ENCODE measurements at regions not wholly inside any gene's neighbourhood (a gene's known extent, or its start where the extent isn't known, plus 50 kb on each side); places are given as distances from the start of the nearest gene placed in this dataset.
A peak's percentile ranks its signal among the peaks of the same experiment; 100 is the strongest.

DNA sequence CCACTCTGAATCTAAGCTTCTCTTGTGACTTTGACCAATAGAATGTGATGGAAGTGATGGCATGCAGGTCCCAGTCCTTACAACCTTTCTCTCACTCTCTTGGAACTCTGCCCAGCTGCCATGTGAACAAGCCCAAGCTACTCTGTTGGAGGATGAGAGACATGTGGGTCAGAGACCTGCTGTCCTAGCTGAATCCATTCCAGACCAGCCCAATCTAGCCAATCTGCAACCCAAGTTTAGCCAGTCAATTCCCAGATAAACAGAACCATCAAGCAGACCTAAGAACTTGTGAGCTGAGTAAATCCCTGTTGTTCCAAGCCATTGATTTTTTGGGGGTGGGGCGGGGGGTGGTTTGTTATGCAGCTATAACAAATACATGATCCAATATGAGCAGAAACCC lies 69.2 kb upstream of the GRK3 start:
- Histone ChIP-seq H3K79me2 (replicated peaks; ENCODE audit: insufficient read depth) (no peaks in the 10 kb centered on the region), H3K36me3 (ENCODE audit: insufficient read depth) (no peaks in the 10 kb centered on the region), H4K20me1 (replicated peaks; ENCODE audit: insufficient read depth) (0 out of 2 replicates have a peak, but pooled peaks cover 3% of the 10 kb centered on the region), H3K4me3 (no peak overlapping the region), H3K27ac (ENCODE audit: low read depth) (no peak overlapping the region), H3K4me1 (ENCODE audit: insufficient read depth) (peaks cover 9% of the 10 kb centered on the region; the same call in 1 of the 2 replicates), H3K9me2 (ENCODE audit: insufficient read depth) (0 out of 2 replicates have a peak, but pooled peaks cover 7% of the 10 kb centered on the region), H3F3A (replicated peaks; ENCODE audit: low read depth) (no peaks in the 10 kb centered on the region), H2AFZ (no peak overlapping the region), H3K27me3 (ENCODE audit: insufficient read depth) (no peaks in the 10 kb centered on the region), H3K4me2 (no peak overlapping the region)
- no peaks in the 10 kb centered on the region for H3K9me3 Mint-ChIP-seq
- no peak overlapping the region for H3K4me3 Mint-ChIP-seq
- no peak for ATAC-seq
- TF ChIP-seq, protein P1, sequence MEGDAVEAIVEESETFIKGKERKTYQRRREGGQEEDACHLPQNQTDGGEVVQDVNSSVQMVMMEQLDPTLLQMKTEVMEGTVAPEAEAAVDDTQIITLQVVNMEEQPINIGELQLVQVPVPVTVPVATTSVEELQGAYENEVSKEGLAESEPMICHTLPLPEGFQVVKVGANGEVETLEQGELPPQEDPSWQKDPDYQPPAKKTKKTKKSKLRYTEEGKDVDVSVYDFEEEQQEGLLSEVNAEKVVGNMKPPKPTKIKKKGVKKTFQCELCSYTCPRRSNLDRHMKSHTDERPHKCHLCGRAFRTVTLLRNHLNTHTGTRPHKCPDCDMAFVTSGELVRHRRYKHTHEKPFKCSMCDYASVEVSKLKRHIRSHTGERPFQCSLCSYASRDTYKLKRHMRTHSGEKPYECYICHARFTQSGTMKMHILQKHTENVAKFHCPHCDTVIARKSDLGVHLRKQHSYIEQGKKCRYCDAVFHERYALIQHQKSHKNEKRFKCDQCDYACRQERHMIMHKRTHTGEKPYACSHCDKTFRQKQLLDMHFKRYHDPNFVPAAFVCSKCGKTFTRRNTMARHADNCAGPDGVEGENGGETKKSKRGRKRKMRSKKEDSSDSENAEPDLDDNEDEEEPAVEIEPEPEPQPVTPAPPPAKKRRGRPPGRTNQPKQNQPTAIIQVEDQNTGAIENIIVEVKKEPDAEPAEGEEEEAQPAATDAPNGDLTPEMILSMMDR (conservative IDR thresholded peaks at IDR 0.05; ENCODE audit: low read depth in 2 of 2) = no peak
- TF ChIP-seq POLR2AphosphoS5 (IDR thresholded peaks at IDR 0.05; ENCODE audit: low read depth) (no peak), CREB1 (CRISPR knock-in tag; IDR thresholded peaks at IDR 0.05; ENCODE audit: low read depth) (no peak), EZH2 (IDR thresholded peaks at IDR 0.05; ENCODE audit: low read depth, unreplicated experiment) (no peak)
- TF ChIP-seq, protein P2, sequence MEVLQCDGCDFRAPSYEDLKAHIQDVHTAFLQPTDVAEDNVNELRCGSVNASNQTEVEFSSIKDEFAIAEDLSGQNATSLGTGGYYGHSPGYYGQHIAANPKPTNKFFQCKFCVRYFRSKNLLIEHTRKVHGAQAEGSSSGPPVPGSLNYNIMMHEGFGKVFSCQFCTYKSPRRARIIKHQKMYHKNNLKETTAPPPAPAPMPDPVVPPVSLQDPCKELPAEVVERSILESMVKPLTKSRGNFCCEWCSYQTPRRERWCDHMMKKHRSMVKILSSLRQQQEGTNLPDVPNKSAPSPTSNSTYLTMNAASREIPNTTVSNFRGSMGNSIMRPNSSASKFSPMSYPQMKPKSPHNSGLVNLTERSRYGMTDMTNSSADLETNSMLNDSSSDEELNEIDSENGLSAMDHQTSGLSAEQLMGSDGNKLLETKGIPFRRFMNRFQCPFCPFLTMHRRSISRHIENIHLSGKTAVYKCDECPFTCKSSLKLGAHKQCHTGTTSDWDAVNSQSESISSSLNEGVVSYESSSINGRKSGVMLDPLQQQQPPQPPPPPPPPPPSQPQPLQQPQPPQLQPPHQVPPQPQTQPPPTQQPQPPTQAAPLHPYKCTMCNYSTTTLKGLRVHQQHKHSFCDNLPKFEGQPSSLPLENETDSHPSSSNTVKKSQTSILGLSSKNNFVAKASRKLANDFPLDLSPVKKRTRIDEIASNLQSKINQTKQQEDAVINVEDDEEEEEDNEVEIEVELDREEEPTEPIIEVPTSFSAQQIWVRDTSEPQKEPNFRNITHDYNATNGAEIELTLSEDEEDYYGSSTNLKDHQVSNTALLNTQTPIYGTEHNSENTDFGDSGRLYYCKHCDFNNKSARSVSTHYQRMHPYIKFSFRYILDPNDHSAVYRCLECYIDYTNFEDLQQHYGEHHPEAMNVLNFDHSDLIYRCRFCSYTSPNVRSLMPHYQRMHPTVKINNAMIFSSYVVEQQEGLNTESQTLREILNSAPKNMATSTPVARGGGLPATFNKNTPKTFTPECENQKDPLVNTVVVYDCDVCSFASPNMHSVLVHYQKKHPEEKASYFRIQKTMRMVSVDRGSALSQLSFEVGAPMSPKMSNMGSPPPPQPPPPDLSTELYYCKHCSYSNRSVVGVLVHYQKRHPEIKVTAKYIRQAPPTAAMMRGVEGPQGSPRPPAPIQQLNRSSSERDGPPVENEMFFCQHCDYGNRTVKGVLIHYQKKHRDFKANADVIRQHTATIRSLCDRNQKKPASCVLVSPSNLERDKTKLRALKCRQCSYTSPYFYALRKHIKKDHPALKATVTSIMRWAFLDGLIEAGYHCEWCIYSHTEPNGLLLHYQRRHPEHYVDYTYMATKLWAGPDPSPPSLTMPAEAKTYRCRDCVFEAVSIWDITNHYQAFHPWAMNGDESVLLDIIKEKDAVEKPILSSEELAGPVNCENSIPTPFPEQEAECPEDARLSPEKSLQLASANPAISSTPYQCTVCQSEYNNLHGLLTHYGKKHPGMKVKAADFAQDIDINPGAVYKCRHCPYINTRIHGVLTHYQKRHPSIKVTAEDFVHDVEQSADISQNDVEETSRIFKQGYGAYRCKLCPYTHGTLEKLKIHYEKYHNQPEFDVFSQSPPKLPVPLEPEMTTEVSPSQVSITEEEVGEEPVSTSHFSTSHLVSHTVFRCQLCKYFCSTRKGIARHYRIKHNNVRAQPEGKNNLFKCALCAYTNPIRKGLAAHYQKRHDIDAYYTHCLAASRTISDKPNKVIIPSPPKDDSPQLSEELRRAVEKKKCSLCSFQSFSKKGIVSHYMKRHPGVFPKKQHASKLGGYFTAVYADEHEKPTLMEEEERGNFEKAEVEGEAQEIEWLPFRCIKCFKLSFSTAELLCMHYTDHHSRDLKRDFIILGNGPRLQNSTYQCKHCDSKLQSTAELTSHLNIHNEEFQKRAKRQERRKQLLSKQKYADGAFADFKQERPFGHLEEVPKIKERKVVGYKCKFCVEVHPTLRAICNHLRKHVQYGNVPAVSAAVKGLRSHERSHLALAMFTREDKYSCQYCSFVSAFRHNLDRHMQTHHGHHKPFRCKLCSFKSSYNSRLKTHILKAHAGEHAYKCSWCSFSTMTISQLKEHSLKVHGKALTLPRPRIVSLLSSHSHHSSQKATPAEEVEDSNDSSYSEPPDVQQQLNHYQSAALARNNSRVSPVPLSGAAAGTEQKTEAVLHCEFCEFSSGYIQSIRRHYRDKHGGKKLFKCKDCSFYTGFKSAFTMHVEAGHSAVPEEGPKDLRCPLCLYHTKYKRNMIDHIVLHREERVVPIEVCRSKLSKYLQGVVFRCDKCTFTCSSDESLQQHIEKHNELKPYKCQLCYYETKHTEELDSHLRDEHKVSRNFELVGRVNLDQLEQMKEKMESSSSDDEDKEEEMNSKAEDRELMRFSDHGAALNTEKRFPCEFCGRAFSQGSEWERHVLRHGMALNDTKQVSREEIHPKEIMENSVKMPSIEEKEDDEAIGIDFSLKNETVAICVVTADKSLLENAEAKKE (CRISPR knock-in tag; IDR thresholded peaks at IDR 0.05) = no peak
- peaks cover 11% of the 10 kb centered on the region for H3K27me3 Mint-ChIP-seq (ENCODE audit: insufficient read depth, low read depth, poor library complexity)
- H3K4me1 Mint-ChIP-seq = peaks cover 6% of the 10 kb centered on the region
- H3K27ac Mint-ChIP-seq = 0 out of 2 replicates have a peak overlapping the region, but pooled peaks have one; percentile 50
- no peak for DNase-seq (ENCODE audit: low spot score)
- no peaks in the 10 kb centered on the region; the same call in 1 of the 3 replicates for H3K36me3 Mint-ChIP-seq (ENCODE audit: low read depth)

All from GM23338 (cell line).